ENCODE measurements at regions not wholly inside any gene's neighbourhood (a gene's known extent, or its start where the extent isn't known, plus 50 kb on each side); places are given as distances from the start of the nearest gene placed in this dataset.

DNA sequence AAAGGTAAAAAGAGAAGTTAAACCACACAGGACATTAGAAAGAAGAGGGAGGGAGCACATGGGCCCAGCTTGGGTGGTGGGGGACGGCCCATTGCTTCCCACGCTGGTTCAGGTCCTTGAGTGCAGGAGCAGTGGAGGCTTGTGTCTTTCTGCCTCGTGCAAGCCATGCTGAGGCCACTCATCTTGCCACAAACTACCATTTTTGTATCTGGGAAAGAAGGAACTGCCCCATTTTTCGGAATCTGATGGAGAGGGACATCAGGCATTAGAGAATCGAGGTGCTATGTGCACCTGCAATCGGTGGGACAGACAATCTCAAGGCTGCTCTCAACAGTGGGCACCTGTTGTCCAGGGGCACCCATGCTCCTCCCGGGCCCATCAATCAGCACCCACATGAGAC is 234.5 kb downstream of the KLF13 start:
- TF ChIP-seq CTCF (IDR thresholded peaks at IDR 0.05; ENCODE audit: extremely low read depth, missing control alignments), result no peak
- no peak for DNase-seq (ENCODE audit: low spot score)

- DNase-seq (ENCODE audit: low spot score), result no peak
- TF ChIP-seq CTCF (IDR thresholded peaks at IDR 0.05; ENCODE audit: extremely low read depth, missing control alignments), result no peak
Observed at GRCh38 chr15:31563001-31563400, 236.4 kb downstream of the KLF13 start.

GRCh38 chr15:31563421-31563820 is 236.8 kb downstream of the KLF13 start:
- no peak for TF ChIP-seq CTCF (IDR thresholded peaks at IDR 0.05; ENCODE audit: extremely low read depth, missing control alignments)
- DNase-seq (ENCODE audit: low spot score), result no peak

DNA sequence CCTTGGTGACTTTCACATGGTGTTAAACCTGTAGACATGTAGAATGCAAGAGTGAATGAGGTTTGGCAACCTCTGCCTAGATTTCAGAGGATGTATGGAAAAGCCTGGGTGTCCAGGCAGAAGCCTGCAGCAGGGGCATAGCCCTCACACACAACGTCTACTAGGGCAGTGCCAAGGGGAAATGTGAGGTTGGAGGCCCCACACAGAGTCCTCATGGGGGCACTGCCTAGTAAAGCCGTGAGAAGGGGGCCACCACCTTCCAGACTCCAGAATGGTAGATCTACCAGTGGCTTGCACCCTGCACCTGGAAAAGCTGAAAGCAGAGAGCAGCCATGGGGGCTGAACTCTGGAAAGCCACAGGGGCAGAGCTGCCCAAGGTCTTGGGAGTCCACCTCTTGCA is 241.2 kb downstream of the KLF13 start:
- no peak for DNase-seq (ENCODE audit: low spot score)
- no peak for TF ChIP-seq CTCF (IDR thresholded peaks at IDR 0.05; ENCODE audit: extremely low read depth, missing control alignments)

DNA sequence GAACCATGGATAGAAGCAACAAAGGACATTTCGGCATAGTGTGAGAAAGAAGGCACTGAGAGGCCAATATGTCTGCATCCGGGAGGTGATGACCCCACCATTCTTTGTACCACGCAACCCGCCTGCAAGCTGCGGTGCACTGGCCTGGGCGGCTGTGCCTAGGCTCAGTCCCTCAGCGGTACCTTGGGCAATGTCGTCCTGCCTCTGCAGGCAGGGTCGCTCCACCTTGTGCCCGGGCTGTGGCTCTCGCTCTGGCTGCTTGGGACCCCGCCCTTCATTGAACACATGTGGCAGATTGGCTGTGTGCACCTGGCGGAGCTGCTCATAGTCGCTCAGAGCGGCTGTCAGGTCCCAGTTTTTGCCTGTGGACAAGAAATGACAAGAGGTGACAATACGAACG is 243.2 kb downstream of the KLF13 start:
- no peak for TF ChIP-seq CTCF (IDR thresholded peaks at IDR 0.05; ENCODE audit: extremely low read depth, missing control alignments)
- DNase-seq (ENCODE audit: low spot score), result no peak

DNA sequence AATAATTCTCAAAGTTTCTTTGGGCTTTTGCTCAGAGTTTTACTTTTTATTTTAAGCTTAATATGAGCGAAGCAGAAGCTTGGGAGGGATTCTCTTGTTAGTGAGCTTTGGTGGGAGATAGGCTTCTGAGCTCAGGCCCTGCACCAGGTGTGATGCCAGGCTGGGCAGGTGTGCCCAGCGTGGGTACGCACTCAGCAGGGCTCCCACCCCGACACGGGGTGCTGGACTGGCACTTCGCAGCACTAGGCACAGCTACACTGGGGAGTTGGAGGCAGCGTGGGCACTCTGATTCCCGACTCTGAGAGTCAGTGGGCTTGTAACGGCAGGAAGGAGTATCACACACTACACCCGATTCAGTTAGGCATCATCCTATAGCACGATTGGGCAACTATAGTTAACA is 244.0 kb downstream of the KLF13 start:
- DNase-seq (ENCODE audit: low spot score), result no peak
- no peak for TF ChIP-seq CTCF (IDR thresholded peaks at IDR 0.05; ENCODE audit: extremely low read depth, missing control alignments)

DNA sequence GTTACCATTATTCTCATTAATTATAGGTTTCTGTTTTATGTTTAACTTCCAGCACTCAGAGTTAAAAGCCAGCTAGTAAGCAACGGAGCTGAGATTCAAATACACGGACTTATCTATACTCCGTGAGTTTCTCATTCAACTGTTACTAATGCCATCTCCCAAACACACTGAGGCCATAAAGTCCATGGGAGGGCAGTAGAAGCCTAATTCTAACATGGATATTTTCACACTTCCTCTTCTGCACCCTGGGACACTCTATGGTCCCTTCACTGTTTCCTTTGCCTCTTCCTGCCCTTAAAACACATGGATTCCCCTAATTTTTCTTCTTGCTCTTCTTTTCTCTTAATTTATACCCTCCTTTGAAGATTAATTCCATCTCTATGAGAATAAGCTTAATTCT is 245.0 kb downstream of the KLF13 start:
- no peak for TF ChIP-seq CTCF (IDR thresholded peaks at IDR 0.05; ENCODE audit: extremely low read depth, missing control alignments)
- no peak for DNase-seq (ENCODE audit: low spot score)

Data from GM20000 (cell line).